NCI-H146 (cell line): ENCODE measurements at regions not wholly inside any gene's neighbourhood (a gene's known extent, or its start where the extent isn't known, plus 50 kb on each side); places are given as distances from the start of the nearest gene placed in this dataset.
A peak's percentile ranks its signal among the peaks of the same experiment; 100 is the strongest.
"Not testable (repeated sequence)": the region's sequence is repeated elsewhere in the genome, so short reads cannot be mapped to it uniquely, and the experiment has no call there.

Experiments
- DNase-seq: peaks from one replicate; lab custom pipeline; 2025; lab: John Stamatoyannopoulos, UW

DNA sequence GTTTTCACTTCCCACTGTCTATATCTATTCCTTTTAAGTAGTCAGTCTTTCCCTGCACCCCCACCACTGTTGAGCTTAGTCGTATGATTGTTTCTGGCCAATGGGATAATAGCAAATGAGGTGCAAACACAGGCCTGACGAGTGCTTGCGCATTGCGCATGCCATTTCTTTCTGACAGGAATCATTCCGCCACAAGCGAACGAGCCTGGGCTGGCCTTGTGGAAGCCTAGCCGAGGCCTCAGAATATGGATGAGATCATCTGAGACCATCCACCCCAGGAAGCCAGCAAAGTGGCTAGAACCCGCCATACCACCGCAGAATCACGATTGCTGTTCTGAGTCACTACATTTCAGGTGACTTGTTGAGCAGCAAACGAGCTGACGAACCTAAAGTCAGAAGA is 52.2 kb upstream of the PRL start:
- DNase-seq = no peak

DNA sequence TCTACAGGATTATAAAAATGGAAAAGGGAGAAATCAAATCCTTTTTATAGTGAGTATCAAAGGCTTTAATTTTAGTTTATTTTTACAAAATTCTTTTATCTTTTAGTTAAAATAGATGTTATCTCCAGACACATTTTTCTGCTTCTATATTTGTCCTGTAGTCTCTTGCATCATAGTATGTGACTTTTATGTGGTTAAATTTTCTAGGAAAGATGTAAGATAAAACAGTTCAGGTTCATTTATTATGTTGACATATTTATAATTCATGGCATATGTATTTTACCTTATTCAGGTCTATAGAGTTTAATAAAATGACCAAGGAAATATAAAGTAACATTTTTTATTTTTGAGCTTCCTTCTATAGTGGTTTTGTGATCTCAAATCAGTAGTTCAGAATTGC is 52.7 kb upstream of the PRL start:
- DNase-seq = no peak

DNA sequence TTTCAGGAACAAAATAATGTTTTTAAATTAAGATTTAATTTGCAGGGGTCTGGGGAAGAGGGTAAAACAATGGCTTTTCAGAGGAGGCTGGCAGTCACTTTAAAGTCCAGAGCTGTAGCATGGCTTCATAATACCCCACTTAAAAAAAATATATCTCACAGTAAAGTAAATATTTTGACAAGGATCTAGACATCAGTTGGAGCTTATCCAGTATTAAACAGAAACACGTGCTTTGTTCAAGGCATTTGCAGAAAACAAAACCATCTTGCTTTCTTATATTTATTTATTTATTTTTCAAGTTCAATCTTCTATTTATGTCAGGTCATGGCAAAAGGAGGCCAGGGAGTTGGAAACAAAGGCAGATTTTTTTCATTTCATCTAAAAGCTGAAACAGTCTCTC is 53.3 kb upstream of the PRL start:
- DNase-seq = no peak

DNA sequence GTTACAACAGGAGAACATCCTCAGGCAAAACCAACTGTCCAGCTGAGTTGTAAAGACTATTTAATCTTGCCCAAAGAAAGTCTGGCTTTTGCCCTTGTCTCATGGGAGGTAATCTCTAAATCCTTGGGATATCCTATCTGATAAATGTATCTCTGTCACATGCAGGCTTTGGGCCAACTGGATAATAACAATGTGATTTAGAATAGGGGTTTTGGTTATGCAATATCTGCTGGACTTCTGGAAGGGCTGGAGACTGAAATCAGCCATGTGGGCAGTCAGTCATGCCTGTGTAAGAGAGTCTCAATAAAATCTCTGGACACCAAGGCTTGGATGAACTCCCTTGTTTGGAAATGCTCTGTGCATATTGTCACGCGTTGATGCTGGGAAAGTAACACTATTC is 56.3 kb upstream of the PRL start:
- DNase-seq = no peak

GRCh38 chr6:22356362-22356940 is 59.6 kb upstream of the PRL start:
- DNase-seq = no peak

DNA sequence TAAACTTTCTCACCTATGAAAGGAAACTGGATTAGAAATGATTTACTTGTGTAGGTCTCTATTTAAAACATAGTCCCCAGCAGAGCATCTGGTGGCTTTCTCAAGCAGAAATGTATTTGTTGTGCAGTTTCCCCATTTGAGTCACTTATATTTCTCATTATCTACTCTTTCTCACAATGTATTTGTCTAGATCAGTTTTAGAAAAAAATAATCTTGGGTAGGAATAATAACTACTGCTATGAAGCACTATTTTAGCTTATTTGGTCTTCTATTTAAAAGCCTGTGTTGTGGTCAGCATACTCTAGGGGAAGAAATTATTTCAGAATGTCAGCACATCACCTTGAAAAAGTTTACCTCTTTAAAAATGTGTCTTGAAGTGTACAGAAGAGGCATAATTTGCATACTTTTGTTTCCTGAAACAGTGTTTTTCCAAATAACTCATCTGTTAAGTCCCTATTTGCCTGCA is 60.9 kb upstream of the PRL start:
- DNase-seq = no peak

DNA sequence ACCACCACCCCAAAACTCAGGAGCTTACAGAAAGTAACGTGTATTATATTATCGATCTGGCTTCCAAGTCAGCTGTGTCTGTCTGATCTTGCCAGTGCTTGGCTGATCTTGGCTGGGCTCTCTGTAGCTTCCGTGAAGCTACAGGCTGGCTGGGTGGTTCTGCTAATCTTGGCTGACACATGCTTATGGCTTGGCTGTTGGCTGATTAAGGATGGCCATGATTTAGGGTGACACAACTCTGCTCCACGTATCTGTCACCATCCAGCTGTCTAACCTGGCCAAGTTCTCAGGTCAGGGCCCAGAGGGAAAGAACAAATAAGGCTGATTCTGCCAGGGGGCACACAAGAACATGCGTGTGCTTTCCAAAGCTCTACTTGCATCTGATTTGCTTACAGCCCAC is 64.7 kb upstream of the PRL start:
- no peak for DNase-seq

GRCh38 chr6:22362361-22362760 is 65.5 kb upstream of the PRL start:
- peak; percentile 78 for DNase-seq

- peak; percentile 89 for DNase-seq
Observed at GRCh38 chr6:22363166-22363713, 66.4 kb upstream of the PRL start.

GRCh38 chr6:22363714-22364239 is 66.9 kb upstream of the PRL start:
- DNase-seq = peak; percentile 39

- peak; percentile 12 for DNase-seq
Observed at GRCh38 chr6:22364306-22364705, 67.5 kb upstream of the PRL start.

GRCh38 chr6:22366214-22366613 is 69.4 kb upstream of the PRL start:
- no peak for DNase-seq

- no peak for DNase-seq
Observed at GRCh38 chr6:22367346-22367745, 70.5 kb upstream of the PRL start.

DNA sequence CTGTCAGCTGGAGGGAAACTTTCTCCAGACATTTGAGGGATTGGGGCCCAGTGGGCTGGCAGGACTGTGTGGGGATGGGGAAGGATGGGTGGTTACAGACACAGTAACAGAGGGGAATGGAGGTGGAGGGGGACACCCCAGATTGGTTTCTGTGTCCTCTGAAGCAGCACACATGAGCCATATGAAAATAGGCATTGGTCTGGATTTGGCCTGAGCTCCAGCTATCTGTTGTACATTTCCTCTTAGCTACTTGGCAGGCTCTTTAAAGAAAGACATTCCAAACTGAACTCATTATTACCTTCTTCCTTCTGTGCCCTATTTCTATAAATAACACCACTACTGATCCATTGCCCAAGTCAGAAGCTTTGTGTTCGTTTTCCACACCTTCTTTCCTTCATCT is 72.0 kb upstream of the PRL start:
- no peak for DNase-seq

GRCh38 chr6:22372922-22373321 is 76.1 kb upstream of the PRL start:
- DNase-seq = no peak

DNA sequence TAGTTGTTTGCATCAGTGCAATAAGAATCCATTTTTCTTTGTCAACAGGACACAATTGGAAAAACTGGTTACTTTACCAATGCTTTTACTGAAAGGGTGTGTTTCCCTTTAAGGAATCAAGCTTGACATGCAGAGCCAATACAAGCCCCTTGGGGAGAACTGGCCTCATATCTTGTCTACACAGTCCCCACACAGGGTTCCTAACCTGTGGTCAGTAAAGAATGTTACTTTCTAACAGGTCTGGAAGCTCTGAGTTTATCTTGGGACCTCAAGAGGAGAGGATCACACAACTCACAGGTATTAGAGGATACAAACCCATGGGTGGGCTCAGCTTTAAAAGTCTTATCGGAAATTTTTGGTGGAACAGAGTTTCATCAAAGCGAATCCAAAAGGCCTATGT is 78.1 kb upstream of the PRL start:
- not testable (repeated sequence) for DNase-seq

DNA sequence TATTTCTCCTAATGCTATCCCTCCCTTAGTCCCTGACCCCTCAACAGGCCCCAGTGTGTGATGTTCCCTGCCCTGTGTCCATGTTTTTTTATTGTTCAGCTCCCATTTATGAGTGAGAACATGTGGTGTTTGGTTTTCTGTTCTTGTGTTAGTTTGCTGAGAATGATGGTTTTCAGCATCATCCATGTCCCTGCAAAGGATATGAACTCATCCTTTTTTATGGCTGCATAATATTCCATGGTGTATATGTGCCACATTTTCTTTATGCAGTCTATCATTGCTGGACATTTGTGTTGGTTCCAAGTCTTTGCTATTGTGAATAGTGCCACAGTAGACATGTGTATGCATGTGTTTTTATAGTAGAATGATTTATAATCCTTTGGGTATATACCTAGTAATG is 79.5 kb upstream of the PRL start:
- DNase-seq = not testable (repeated sequence)

DNA sequence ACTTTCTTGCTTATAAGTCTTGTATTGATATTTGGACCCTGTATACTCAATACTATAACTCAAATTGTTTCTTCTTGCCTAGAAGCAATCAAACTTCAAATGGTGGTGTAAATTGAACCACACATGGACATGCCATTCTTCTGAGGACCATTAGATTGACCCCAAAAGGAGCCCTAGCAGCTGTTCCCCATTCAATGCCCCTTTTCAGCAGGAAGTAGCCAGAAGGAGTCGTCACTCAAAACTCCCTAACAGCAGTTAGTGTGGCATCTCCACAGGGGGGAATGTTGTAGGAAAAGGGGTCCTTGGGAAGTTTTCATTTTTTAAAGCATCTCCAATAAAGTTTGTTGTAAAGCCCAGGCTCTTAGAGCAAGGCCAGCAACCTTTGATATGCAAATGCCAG is 81.7 kb upstream of the PRL start:
- DNase-seq = not testable (repeated sequence)

DNA sequence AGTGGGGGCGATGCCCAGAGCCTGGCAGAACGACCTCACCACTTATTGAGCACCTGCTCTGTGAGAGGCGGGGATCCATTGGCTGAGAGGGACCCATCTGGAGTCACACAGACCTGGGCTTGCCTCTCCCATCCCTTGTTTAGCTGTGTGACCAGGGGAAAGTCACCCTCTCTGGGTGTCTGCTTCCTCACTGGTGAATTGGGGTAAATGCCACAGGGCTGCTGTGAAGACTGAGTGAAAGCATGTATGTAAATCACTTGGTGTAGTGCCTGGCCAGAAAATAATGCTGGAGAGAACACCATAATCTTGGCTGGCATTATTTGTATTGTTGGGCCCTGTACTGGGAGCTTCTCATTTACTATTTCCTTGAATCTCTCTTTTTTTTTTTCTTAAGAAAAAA is 83.4 kb upstream of the PRL start:
- no peak for DNase-seq

DNA sequence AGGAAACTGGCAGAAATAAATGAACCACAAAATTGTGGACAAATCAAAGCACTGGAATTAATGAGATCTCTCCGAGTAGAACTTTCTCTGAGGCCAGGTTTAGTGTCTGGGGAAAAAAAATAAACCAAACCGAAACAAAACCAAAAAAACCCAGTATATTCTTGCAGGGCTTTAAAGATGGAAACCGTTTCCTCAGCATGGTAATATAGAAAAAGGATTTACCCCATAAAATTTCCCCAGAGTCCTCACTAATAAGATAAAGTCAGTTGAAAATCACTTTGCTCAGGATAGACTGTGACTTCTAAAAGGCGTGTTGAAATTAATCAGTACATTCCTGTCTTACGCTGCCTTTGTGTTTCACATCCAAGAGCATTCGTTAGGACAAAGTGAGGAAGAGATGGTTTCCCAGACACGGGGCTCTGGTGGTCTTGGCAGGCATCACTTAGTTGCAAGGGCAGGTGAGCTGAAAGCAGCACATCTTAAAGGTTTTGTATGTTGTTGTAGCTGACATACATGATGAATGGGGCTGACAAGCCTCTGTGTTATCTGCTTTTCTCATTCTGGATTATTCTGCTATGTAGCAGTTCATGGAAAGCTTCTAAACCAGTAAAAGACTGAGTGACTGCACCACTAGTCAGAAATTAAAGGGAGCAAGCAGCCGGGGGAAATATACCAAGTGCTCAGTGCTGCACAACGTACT is 85.2 kb upstream of the PRL start:
- no peak for DNase-seq

GRCh38 chr6:22383016-22383415 is 86.2 kb upstream of the PRL start:
- no peak for DNase-seq

DNA sequence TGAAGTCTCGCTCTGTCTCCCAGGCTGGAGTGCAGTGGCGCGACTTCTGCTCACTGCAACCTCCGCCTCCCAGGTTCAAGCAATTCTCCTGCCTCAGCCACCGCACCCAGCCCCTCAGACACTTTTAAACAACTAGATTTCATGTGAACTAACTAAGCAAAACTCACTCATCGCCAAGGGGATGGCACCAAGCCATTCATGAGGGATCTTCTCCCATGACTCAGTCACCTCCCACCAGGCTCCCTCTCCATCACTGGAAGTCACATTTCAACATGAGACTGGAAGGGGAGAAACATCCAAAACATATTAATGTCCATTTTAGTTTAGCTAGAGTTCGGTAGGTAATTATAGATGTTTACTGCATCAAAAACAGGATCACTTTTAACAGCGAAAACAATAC is 95.9 kb upstream of the PRL start:
- no peak for DNase-seq

- no peak for DNase-seq
Observed at GRCh38 chr6:22394691-22395090, 97.9 kb upstream of the PRL start.

- DNase-seq = no peak
Observed at GRCh38 chr6:22399693-22400092, 102.9 kb upstream of the PRL start.
